SIG-M5 treated with dmso at 0.1 percent for 504 hours (cell line): ENCODE measurements at regions not wholly inside any gene's neighbourhood (a gene's known extent, or its start where the extent isn't known, plus 50 kb on each side); places are given as distances from the start of the nearest gene placed in this dataset.

Experiments
- DNase-seq: peaks from one replicate; lab custom pipeline; 2025; ENCODE audit not compliant: unreplicated experiment; lab: John Stamatoyannopoulos, UW

DNA sequence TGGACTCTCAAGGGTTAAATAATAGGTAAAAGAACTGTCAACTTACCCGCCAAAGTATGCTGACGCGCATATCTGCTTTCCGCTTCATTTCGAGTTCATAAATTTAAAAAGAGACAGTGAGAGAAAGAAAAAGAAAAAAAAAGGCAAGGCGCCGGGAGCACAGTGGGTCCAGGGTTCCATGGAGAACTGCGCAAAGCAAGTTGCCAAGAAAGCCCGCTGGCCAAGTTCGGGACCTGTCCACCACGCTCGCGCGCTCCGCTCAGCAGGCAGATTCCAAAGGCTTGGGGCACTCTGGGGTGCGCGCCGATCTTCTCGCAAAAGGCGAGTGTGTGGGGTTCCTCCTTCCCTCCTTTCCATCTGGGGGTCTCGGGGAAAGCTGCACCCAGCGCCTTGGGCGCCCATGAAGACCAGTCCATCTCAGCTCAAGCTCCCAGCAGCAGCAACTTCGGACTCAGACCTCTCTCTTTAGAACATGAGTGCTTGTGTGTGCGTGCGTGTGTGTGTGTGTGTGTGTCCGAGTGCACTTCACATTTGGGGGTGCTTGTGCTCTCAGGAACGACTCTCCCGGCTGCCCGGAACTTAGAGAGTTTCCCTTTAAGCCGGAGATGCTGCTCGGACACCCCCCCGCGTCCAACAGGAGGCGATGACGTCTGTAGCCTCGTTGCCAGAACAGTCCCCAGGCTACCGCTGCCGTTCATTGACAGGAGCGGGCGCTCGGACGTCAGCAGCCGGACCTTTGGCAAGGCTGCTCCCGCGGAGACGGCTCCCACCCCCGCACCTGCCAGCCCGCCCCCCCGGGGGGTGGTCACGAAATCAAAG is 180.0 kb downstream of the TBXT start:
- DNase-seq: no peak

DNA sequence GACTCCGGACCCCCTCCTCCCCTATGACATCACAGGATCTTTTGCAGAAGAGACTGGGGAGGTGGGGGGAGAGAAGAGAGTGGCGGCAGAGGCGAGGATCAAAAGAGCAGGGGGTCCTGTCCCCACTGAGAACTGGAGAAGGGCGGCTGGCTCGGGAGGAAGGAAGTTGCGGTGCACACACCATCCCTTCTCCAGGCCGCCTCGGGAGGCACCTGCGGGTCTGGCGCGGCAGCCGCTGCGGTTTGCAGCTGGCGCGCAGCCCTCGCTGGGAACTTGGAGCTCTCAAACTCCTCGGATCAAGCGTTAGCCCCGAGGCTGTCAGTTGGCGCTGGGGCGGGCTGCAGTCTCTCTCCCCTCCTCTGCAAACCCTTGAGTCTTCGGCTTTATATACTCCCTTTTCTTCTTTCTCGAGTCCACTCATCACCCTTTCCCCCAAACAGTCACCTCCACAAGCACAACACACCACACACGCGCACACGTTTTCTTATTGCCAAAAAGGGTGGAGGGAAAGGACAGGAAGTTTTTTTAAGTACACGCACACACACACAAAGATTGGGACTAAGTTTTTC is 180.7 kb downstream of the TBXT start:
- DNase-seq: no peak

DNA sequence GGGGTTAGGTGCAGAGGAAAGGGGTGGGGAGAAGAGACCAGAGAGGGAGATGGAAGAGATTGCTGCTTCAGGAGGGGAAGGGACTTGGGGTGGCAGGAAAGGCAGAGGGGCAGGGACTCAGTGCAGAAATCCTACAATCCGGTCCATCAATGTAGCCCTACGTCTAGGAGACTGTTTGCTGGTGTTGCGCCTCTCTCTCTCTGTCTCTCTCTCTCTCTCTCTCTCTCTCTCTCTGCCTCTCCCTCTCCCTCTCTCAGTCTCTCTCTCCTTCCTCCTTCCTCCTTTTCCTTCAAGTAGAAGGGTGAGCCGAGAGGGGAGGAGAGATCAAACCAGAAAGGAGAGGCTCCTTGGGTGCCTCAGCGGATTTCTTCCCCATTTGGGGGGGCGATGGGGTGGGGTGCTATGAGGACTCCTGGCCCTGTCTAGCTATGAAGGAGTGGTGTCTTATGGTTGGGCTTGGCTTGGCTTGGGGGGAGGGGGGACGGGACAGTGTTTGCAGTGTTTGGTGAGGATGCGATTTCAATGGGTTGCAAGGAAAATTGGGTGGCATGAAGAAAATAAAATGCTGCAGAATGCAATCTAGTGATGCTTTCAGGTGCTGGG is 181.2 kb downstream of the TBXT start:
- DNase-seq: no peak

DNA sequence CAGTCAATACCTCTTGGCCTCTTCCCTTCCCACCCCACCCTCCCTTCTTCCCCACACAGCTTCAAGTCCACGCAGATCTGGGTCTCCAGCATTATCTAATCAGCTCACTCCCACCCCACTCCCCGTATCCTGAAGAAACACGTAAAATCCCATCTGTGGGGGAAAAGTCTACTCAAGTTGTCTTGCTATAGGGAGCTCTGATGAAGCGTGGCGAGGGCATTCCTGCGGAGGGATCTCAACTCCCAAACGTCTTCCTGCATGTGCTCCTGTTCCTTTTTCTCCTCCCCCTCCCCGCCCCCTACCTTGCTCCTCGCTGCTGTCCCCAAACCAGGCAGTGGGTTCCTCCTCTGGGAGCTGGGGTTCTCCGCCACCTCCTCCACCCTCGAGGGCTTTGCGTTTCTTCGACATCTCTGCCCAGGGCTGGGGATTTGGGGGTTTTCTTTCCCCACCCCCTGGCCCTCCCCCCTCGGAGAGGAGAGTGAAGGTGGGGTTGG is 181.8 kb downstream of the TBXT start:
- DNase-seq: no peak

DNA sequence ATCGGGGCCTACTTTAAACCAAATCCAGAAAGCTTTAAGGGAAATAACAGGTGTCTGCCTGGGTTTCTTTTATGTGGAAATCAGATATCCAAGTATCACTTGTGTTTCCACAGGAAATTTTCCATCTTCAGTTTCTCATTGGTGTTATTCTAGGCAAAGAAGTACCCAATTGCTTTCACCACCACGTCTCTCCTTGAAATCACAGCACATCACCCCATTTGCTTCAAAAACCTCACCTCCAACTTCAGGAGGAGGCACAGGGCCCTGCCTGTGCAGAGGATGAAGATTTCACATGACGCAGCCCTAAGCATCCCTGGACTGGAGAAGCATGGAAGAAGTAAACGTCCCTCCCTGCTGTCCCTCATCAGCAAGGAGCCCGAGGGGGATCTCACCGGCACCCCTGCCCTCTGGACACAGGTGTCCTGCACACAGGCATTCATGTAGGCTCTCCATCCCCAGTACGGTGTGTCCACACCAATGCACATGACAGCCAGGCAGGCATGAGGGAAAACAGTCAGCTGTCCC is 182.3 kb downstream of the TBXT start:
- no peak for DNase-seq

DNA sequence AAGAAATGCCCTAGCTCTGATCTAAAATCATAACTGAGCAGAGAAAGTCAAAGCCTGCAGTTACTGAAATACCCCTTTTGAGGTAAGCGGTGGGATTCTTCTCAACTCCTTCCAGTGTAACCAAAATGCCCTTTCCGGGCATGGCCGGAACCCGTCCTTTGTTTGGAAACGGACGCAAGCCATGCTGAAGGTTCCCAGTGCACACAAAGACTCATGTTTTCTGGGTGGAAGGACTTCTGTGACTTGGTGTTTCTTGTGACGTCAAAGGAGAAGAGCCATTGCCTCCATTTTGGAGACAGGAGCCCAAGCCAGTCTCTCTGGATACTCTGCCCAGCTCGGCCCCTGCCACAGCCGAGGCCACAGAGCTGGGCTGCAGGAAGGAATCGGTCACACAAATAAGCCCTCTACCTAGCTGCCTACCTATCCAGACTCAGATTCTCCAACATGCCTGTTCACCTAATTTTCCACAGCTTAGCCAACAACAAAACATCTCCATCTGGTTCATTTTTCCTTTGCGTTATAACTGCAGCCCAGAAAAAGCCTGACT is 182.8 kb downstream of the TBXT start:
- DNase-seq: no peak

DNA sequence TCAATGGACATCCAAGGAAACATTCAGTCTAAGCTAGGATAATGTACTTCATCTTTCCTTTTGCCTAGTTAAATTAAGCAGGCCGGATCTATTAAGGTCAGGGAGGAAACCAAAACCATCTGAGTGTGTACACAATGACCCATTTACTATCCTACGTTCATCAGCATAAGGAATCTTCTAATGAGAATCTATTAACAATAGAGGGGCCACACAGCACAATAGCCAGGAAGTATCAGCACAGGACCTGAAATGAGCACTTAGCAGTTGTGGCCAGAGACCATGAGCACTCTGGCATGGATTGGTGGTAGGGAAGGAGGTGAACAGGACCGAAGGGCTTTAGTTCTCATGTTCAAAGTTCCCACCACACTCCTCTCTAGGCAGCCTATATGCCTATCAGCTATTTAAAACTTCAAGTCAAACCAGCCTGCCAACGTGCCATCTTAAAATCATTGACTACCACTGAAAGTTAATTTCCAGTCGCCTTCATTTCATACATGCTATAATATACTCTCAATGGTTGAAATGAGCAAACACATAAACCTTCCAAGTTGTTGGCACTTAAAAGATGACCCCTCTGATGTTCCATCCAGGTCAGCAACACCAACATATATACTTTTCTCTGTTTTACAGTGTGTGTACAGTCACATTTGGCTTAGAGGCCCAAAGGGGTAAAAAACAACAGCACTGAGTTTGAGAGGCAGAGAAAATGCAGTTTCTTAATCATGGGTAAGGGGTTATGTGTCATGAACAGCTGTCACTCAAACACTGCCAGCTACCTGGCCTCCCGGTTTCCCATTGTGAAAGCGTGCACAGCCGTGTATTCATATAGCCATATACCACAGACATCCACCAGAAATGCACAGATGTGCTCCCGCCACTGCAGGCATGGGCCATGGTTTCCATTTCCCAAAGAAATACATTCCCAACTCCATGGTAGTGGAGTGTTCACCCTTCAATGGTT is 184.3 kb downstream of the TBXT start:
- no peak for DNase-seq

DNA sequence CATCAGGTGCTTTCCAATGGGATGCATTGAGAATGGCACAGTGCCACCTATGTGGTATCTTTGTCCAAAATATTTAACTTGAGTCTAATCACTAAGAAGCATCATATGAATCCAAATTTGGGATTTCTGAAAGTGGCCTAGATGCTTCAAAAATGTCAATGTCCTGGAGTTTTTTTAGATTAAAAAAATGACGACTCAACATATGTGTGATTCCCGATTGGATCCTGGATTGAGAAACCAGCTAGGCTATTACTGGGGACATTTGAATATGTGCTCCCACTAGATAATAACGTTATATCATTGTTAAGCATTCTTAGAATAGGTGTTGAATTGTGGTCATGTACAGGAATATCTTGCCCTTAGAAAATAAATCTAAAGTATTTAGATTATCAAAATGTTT is 189.2 kb downstream of the TBXT start:
- DNase-seq: no peak

DNA sequence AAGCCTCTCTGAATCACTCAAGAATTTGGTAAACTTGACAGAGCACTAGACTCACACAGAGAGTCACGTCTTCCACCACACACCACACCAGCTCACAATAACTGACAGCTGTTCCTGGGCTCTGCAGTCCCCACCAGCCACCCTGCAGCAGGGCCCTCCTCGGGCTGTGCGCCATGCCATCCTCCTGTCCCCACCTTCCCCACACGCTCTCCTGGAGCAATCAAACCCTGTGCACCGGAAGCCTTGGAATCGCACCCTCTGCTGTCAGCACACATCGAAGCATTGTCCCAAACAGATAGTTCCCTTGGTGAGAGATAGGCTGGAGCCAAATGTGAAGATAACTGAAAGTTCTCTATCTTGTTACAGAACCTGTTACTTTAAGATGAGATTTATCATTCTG is 191.0 kb downstream of the TBXT start:
- no peak for DNase-seq

DNA sequence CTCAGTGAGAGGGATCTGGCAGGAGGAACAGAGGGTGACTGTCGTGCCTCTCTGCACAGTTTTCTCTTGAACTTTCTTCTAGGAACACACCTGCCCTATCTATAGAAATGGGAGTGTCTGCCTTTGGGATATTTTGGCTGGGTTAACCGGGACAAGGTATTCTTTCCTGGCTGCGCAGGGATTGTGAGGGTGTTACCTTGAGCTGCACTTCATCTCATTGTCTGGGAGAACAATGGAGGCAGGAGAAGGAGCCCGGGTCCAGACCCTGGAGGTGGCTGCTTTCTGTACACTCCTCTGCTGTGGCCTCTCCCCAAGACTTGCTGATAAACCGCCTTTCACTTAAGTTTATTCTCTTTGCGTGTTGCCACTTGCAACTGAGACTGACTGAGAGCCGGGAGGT is 192.8 kb downstream of the TBXT start:
- no peak for DNase-seq

DNA sequence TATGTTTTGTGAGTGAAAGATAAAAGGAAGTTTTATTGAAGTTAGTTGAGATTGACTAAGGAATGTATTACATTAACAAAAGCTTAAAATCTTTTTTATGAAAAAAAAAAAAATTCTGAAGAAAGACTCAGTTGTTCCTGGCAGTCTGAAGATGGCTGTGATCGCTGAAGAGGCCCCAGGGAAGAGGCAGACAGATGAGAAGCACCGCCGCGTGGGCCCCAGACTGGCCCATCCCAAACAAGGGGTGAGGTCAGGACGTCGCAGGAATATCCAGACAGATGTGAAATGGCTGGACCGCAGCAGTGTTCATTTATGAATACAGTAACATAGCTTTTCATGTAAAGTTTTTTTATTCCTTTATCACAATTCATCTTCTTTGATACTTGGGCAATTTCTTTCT is 194.2 kb downstream of the TBXT start:
- no peak for DNase-seq

DNA sequence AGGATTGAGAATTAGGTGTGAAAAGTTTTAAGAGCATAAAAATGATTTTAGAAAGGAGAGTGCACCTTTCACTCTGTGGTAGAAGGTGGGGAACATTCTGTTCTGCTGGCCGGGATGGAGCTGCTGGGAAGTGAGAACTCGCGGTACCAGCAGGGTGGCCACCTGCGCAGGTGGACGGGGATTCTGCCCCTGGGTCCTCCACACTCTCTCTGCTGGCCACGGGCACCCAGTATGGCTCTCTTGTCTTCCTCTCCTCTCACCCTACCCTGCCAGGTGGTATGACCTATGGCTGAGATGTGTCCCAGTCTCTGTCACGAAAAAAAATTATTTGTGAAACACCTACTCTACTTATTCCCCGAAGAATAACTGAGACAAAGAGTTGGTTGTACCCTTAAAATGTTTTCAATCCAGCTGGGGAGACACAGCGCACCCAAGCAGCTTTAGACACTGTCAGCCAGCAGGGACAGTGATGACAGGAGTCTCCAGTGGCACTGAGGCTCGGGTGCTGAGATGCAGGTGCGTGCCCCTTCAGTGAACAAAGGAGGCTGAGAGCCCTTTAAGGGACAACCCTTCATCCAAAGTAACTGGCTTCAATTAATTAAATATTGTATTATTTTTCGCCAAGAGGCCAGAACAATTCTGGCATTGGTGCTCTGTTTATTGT is 195.4 kb downstream of the TBXT start:
- DNase-seq: no peak

DNA sequence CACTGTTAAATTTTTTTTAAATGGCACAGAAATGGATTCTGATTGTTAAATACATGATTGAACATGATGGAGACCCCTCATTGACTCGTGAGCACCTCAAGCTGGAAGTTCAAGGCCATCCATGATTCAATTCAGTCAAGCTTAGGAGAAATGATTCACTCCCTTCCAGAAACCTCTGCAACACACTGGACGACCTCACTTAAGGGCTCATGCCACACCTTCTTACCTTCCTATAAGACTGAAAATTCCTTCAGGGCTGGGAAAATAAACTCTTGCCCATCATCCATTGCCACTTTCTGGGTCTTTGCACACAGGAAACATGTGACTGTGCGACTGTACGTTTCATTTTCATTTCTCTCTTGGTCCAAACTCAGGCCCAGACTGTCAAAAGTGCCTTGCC is 196.4 kb downstream of the TBXT start:
- DNase-seq: no peak

DNA sequence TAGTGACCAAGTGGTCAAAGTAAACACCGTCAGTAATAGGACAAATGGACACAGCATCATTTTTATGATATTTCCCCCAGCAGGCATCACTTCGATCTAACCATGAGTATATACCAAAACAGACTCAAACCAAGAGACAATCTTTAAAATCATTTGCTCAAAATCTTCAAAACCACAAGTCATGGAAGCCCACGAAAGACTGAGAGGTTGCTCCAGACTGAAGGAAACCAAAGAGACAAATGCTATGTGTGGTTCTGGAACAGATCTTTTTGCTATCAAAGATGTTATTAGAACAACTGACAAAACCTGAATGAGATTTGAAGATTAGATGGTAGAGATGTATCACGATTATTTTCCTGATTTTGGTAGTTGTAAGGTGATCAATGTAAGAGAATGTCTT is 197.7 kb downstream of the TBXT start:
- no peak for DNase-seq

DNA sequence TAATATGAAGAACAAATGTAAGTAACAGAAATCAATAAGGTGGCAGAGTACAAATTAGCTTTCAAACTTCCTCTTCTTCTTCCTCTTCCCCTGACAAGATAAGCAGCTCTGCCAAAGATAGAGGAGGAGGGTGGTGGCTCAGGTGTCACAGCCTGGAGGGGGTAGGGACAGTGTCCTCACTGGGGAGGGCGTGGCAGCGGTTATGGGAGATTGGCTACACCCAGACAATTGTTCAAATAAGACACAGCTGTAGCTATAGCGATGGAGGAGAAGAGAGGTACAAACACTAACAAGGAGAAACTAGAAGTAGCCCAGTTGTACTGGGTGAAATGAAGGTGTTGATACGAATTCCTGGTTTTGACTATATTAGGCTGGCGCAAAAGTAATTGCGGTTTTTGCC is 198.5 kb downstream of the TBXT start:
- DNase-seq: no peak

DNA sequence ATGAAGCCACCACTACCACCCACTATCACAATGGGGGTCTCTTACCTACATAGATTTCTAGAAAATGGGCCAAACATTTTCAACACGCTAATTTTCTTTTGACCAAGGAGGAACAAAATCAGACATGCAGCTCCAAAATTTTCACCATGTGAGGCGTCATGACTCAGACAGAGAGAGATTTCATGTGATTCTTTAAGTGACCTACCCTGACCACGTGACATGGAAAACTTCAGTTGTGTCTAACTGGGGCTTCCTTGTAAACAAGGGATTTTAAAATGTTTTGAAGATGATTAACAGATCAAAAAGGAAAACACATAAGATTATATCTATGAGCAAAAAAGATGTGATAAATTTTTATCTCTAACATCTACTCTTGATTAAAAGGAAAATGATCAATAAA is 199.2 kb downstream of the TBXT start:
- DNase-seq: no peak

DNA sequence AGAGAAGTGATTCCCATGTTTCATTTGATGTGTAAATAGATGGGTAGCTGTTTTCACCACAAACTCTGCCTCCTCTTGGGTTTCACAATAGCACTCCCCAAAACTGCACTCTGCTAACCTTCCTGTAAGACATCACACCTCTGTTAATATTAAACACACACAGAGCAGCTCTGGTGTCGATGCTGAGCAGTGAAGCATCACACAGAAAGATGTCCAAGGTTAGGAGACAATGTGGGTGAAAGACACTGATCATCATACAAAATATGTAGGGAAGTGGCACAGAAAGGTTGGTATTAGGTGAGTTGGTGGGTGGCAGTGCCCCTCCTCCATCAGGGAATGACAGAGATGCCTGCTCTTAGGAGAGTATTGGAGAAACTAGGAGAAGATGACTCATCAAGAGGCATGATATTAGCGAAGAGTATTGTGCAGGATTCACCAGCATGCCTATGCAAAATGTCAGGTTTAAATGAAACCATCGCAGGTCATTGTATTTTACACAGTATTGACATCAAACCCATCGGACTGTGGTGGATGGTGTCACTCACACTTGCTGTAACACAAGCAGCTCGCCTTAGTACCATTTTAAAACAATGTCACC is 199.7 kb downstream of the TBXT start:
- no peak for DNase-seq

DNA sequence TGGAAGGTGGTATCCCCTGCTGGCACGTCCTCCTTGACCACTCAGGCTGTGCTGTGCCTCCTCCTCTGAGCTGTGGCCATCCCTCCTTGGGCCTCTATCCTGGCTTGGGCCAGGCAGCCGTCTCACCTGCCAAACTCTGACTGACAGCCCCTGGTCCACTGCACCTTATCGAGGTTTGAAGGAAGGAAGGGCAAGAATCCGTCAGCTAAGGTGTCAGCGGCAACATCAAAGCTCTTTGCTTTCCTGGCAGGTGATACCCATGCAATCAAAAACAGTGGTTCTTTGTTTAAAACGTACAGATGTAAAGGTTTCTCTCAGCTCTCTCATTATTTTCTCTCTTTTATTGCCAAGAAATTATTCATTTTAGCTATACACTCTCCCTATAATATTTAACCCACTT is 203.9 kb downstream of the TBXT start:
- no peak for DNase-seq

DNA sequence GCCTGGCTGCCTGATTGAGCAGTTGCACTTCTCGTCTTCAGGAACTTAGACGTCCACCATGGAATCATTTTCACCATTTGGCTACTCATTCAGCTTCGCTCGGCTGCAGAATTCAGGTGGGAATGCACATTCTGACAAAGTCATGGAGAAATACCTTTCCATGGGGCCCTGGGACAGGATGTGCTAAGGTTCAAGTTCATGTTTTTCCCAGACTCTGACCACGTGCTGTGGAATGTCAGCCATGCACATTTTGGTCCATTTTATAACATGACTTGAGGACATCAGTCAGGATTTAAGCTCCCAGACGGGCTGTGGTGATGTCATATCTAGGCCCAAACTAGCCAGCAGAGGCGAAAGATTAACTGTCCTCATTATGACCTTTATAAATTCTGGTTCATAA is 205.3 kb downstream of the TBXT start:
- no peak for DNase-seq

DNA sequence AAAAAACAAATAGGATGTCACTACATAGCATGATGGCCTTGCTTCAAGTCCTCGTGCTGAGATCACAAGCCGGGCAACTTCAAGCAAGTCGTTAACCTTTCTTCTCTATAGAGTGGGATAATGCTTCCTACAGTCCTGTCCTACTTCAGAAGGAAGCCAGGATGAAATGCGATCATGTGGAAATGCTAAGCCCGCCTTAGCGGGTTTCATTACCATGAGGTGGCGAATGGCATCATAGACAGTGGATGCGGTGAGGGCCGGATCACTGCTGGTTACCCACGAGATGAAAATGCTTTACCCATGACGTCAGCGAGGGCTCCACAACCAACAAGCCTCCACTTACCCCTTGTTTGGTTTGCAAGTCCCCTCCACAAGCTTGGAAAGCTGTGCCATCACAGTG is 206.4 kb downstream of the TBXT start:
- DNase-seq: no peak
